ENCODE measurements at regions not wholly inside any gene's neighbourhood (a gene's known extent, or its start where the extent isn't known, plus 50 kb on each side); places are given as distances from the start of the nearest gene placed in this dataset.

- no peak for DNase-seq (ENCODE audit: extremely low spot score, unreplicated experiment)
- no peaks in the 10 kb centered on the region for H3K27me3 Mint-ChIP-seq (ENCODE audit: unreplicated experiment)
- TF ChIP-seq CTCF (IDR thresholded peaks at IDR 0.05), result no peak
- no peak overlapping the region for H3K27ac Mint-ChIP-seq (ENCODE audit: unreplicated experiment)
- H3K36me3 Mint-ChIP-seq (ENCODE audit: unreplicated experiment), result no peaks in the 10 kb centered on the region
- H3K4me3 Mint-ChIP-seq (ENCODE audit: unreplicated experiment), result no peak overlapping the region
- H3K4me1 Mint-ChIP-seq (ENCODE audit: unreplicated experiment), result no peaks in the 10 kb centered on the region
- H3K9me3 Mint-ChIP-seq (ENCODE audit: unreplicated experiment), result peaks cover 56% of the 10 kb centered on the region
Measured at GRCh38 chr6:165042912-165043311, 266.5 kb downstream of the C6orf118 start.

- Mint-ChIP-seq H3K36me3 (ENCODE audit: unreplicated experiment) (no peaks in the 10 kb centered on the region), H3K27me3 (ENCODE audit: unreplicated experiment) (no peaks in the 10 kb centered on the region), H3K27ac (ENCODE audit: unreplicated experiment) (no peak overlapping the region), H3K9me3 (ENCODE audit: unreplicated experiment) (peaks cover 40% of the 10 kb centered on the region), H3K4me1 (ENCODE audit: unreplicated experiment) (no peaks in the 10 kb centered on the region), H3K4me3 (ENCODE audit: unreplicated experiment) (no peak overlapping the region)
- no peak for TF ChIP-seq CTCF (IDR thresholded peaks at IDR 0.05)
- no peak for DNase-seq (ENCODE audit: extremely low spot score, unreplicated experiment)
Measured at GRCh38 chr6:165040440-165040839, 269.0 kb downstream of the C6orf118 start.

GRCh38 chr6:165034271-165034741, 275.1 kb downstream of the C6orf118 start:
- no peak overlapping the region for H3K4me3 Mint-ChIP-seq (ENCODE audit: unreplicated experiment)
- no peaks in the 10 kb centered on the region for H3K36me3 Mint-ChIP-seq (ENCODE audit: unreplicated experiment)
- no peak for DNase-seq (ENCODE audit: extremely low spot score, unreplicated experiment)
- no peaks in the 10 kb centered on the region for H3K4me1 Mint-ChIP-seq (ENCODE audit: unreplicated experiment)
- H3K27me3 Mint-ChIP-seq (ENCODE audit: unreplicated experiment), result no peaks in the 10 kb centered on the region
- TF ChIP-seq CTCF (IDR thresholded peaks at IDR 0.05), result no peak
- H3K9me3 Mint-ChIP-seq (ENCODE audit: unreplicated experiment), result peaks cover 18% of the 10 kb centered on the region
- H3K27ac Mint-ChIP-seq (ENCODE audit: unreplicated experiment), result no peak overlapping the region

DNA sequence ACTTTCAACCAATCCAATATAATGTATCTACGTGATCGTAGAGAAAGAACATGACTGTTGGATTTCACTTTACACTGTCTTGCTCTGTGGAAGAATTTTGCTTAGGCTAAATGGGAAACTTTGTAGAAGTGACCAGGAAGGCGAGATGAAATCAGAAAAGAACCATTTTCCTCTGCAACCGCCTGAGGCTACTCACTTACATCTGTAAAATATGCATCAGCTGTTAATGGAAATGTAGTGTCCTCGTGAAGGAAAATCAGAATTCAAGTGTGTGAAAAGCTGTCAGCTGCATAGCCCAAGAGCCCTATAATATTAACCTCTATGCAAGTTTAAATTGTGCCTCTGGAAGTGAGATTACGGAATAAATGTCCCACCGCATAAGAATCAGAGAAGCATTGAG, 277.9 kb downstream of the C6orf118 start:
- no peak overlapping the region for H3K4me3 Mint-ChIP-seq (ENCODE audit: unreplicated experiment)
- no peak overlapping the region for H3K27ac Mint-ChIP-seq (ENCODE audit: unreplicated experiment)
- no peaks in the 10 kb centered on the region for H3K27me3 Mint-ChIP-seq (ENCODE audit: unreplicated experiment)
- peaks cover 25% of the 10 kb centered on the region for H3K9me3 Mint-ChIP-seq (ENCODE audit: unreplicated experiment)
- H3K4me1 Mint-ChIP-seq (ENCODE audit: unreplicated experiment), result no peaks in the 10 kb centered on the region
- no peak for TF ChIP-seq CTCF (IDR thresholded peaks at IDR 0.05)
- no peak for DNase-seq (ENCODE audit: extremely low spot score, unreplicated experiment)
- H3K36me3 Mint-ChIP-seq (ENCODE audit: unreplicated experiment), result no peaks in the 10 kb centered on the region

DNA sequence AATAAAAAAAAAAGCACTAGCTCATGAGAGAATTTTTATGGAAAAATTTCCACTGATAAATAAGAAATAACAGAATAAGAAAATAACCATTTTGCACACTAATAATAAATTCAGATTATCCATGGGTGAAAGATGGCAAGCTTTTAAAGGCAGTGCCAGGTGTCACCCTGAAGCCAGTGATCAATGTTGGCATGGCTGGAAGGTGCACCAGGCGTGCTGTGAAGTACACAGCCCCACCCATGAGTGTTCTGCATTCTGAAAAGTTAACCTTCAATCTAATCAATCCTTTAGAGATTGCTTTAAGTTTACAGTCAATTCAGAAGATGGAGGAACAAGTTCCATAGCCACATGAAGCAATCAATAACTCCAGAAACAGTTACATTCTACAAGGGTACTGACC, 284.4 kb downstream of the C6orf118 start:
- H3K36me3 Mint-ChIP-seq (ENCODE audit: unreplicated experiment), result no peaks in the 10 kb centered on the region
- H3K27ac Mint-ChIP-seq (ENCODE audit: unreplicated experiment), result no peak overlapping the region
- no peaks in the 10 kb centered on the region for H3K4me1 Mint-ChIP-seq (ENCODE audit: unreplicated experiment)
- no peak for DNase-seq (ENCODE audit: extremely low spot score, unreplicated experiment)
- H3K9me3 Mint-ChIP-seq (ENCODE audit: unreplicated experiment), result peaks cover 25% of the 10 kb centered on the region
- H3K27me3 Mint-ChIP-seq (ENCODE audit: unreplicated experiment), result no peaks in the 10 kb centered on the region
- no peak overlapping the region for H3K4me3 Mint-ChIP-seq (ENCODE audit: unreplicated experiment)
- no peak for TF ChIP-seq CTCF (IDR thresholded peaks at IDR 0.05)
